ENCODE measurements at regions not wholly inside any gene's neighbourhood (a gene's known extent, or its start where the extent isn't known, plus 50 kb on each side); places are given as distances from the start of the nearest gene placed in this dataset.

DNA sequence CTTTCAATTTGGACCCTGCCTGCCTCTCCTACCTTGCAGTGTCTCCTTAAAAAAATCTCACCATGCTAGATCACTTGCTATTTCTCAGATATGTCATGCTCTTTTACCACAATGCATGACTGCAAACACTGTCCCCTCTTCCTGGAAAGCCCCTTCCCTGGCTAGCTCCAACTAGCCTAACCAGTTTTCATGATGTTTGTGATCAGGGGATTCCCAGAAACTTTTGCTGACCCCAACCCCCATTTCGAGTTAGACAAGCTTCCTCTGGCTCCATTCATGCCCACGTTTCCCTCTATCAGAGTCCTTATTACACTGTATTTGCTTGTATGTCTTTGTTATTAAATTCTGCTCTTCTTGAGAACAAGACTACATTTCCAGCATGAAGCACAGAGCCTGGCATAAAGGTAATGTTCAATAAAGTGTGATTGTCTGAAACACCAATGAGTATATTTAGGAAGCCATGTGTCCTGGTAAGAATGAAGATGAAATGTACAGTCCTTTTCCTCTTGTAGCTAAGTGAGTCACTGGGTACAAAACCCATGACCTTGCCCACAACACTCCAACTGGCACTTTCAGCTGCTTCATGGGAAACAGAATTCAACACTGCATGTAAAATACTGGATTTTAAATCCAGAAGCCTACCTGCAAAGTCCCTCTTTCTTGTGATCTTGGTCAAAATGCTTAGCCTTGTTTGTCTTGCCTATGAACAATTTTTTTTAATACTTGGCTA is 62.0 kb upstream of the ATL2 start:
- Histone ChIP-seq H3K4me2 (ENCODE audit: low read length) (no peak overlapping the region), H2AFZ (ENCODE audit: low read length) (peak overlapping the region; percentile 6; the same call in 1 of the 2 replicates), H3K79me2 (ENCODE audit: insufficient read depth, low read depth, low read length) (no peaks in the 10 kb centered on the region), H3K36me3 (ENCODE audit: insufficient read depth, low read length) (no peaks in the 10 kb centered on the region), H3K4me3 (ENCODE audit: low read depth, low read length, poor library complexity, severe bottlenecking) (no peak overlapping the region), H3K4me1 (ENCODE audit: insufficient read depth, low read length, poor library complexity, severe bottlenecking) (no peaks in the 10 kb centered on the region), H3K27ac (ENCODE audit: low read depth, low read length, poor library complexity, severe bottlenecking) (no peak overlapping the region), H3K9me3 (ENCODE audit: low read length) (no peaks in the 10 kb centered on the region), H3K9me2 (ENCODE audit: insufficient read depth, low read length) (no peaks in the 10 kb centered on the region), H4K20me1 (ENCODE audit: insufficient read depth, low read length) (no peaks in the 10 kb centered on the region)
- intact Hi-C loops (cut with micrococcal nuclease; ENCODE audit: unreplicated experiment): no loop called here
- no TSS peak for BruUV-seq (replicated peaks)
- POLR2A ChIA-PET: interaction anchor here (0.9 to 1.2 kb wide), 3 partner anchors 17 to 48 kb away, joined by 3 to 6 read pairs (median 3); no protein-coding TSS in a partner anchor
- CTCF ChIA-PET (ENCODE audit: unreplicated experiment): interaction anchor here (0.7 kb wide), 1 partner anchor 9 kb away, joined by 3 read pairs; no protein-coding TSS in a partner anchor
- no peak for DNase-seq (ENCODE audit: low spot score)
- TF ChIP-seq, protein P1, sequence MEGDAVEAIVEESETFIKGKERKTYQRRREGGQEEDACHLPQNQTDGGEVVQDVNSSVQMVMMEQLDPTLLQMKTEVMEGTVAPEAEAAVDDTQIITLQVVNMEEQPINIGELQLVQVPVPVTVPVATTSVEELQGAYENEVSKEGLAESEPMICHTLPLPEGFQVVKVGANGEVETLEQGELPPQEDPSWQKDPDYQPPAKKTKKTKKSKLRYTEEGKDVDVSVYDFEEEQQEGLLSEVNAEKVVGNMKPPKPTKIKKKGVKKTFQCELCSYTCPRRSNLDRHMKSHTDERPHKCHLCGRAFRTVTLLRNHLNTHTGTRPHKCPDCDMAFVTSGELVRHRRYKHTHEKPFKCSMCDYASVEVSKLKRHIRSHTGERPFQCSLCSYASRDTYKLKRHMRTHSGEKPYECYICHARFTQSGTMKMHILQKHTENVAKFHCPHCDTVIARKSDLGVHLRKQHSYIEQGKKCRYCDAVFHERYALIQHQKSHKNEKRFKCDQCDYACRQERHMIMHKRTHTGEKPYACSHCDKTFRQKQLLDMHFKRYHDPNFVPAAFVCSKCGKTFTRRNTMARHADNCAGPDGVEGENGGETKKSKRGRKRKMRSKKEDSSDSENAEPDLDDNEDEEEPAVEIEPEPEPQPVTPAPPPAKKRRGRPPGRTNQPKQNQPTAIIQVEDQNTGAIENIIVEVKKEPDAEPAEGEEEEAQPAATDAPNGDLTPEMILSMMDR (conservative IDR thresholded peaks at IDR 0.05; ENCODE audit: low read length): no peak
- no peak for TF ChIP-seq EZH2phosphoT487 (IDR thresholded peaks at IDR 0.05; ENCODE audit: borderline replicate concordance, low read depth, low read length)

DNA sequence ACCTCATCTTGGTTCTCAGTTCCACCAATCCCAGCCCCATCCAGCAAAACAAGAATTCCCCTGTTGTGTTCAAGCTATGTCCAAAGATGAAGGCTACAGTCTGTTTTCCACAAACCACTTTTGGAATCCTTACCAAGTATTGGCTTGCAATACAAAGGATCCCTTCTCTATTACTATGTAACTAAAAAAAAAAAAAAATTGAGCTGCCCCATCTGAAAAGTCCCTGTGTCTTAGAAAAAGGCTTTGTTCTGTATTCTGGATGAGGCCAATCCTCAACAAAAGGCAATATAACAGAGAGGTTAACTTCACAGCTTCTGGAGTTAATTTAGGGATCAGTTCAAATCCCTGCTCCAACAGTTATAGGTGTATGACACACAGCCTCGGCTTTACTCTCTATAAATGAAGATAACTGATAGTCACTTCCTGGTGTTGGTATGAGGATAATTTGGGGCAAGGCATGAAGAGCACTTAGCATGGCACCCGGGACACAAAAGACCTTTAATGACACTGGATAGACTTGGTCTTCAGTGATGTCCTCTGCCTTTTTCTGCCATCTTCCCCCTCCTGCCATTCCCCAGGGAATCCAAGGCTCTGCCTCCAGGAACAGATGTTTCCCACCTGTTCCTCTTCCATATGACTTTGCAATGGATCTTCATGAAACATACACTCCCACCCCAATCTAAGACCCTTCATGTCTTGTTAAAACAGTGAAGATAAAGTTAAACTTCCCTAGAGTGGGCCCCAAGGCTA is 61.2 kb upstream of the ATL2 start:
- intact Hi-C loops (cut with micrococcal nuclease; ENCODE audit: unreplicated experiment): no loop called here

More for the DNA sequence above, 61.2 kb upstream of the ATL2 start:
- Histone ChIP-seq H3K27ac (ENCODE audit: low read depth, low read length, poor library complexity, severe bottlenecking) (no peak overlapping the region), H3K9me2 (ENCODE audit: insufficient read depth, low read length) (no peaks in the 10 kb centered on the region), H3K4me1 (ENCODE audit: insufficient read depth, low read length, poor library complexity, severe bottlenecking) (no peaks in the 10 kb centered on the region), H3K36me3 (ENCODE audit: insufficient read depth, low read length) (no peaks in the 10 kb centered on the region), H2AFZ (ENCODE audit: low read length) (peak overlapping the region; percentile 6; the same call in 1 of the 2 replicates), H3K79me2 (ENCODE audit: insufficient read depth, low read depth, low read length) (no peaks in the 10 kb centered on the region), H3K9me3 (ENCODE audit: low read length) (no peaks in the 10 kb centered on the region), H4K20me1 (ENCODE audit: insufficient read depth, low read length) (no peaks in the 10 kb centered on the region), H3K4me2 (ENCODE audit: low read length) (no peak overlapping the region), H3K4me3 (ENCODE audit: low read depth, low read length, poor library complexity, severe bottlenecking) (no peak overlapping the region)
- ChIA-PET CTCF (ENCODE audit: unreplicated experiment) (no interaction called here), POLR2A (interaction anchor here (0.6 to 1.4 kb wide), 5 partner anchors 10 to 97 kb away, joined by 3 to 6 read pairs (median 3); no protein-coding TSS in a partner anchor)
- DNase-seq (ENCODE audit: low spot score): no peak
- TF ChIP-seq, protein P1 (conservative IDR thresholded peaks at IDR 0.05; ENCODE audit: low read length): no peak
- no peak for TF ChIP-seq EZH2phosphoT487 (IDR thresholded peaks at IDR 0.05; ENCODE audit: borderline replicate concordance, low read depth, low read length)
- BruUV-seq (replicated peaks): no TSS peak

Measured in OCI-LY7 (cell line).